H9 (cell line): ENCODE measurements at regions not wholly inside any gene's neighbourhood (a gene's known extent, or its start where the extent isn't known, plus 50 kb on each side); places are given as distances from the start of the nearest gene placed in this dataset.

ENCODE experiments used
- DNase-seq: peaks from one replicate; pipeline ENCODE4 v3.0.0-alpha.2; 2017
- H2AFZ ChIP-seq: one replicate; pipeline ENCODE4 v1.6.1; 2013; ENCODE audit warnings: mild to moderate bottlenecking, low read length, control low read depth, moderate library complexity
- H2AK5ac ChIP-seq: 2 replicates; pipeline ENCODE4 v1.6.1; 2013; ENCODE audit warnings: low read length, control low read depth, mixed read lengths; ENCODE audit not compliant: insufficient read length
- H2BK120ac ChIP-seq: one replicate; pipeline ENCODE4 v1.6.1; 2013; ENCODE audit warnings: low read depth, mild to moderate bottlenecking, low read length, control low read depth, inconsistent platforms; ENCODE audit not compliant: poor library complexity, severe bottlenecking
- H2BK12ac ChIP-seq: 2 replicates; pipeline ENCODE4 v1.6.1; 2013; ENCODE audit warnings: low read length, control low read depth, mixed read lengths, low read depth; ENCODE audit not compliant: insufficient read length
- H2BK15ac ChIP-seq: 2 replicates; pipeline ENCODE4 v1.6.1; 2013; ENCODE audit warnings: low read depth, low read length, control low read depth
- H2BK20ac ChIP-seq: one replicate; pipeline ENCODE4 v1.6.1; 2013; ENCODE audit warnings: low read depth, mild to moderate bottlenecking, low read length, control low read depth, inconsistent platforms; ENCODE audit not compliant: poor library complexity, severe bottlenecking
- H2BK5ac ChIP-seq: 2 replicates; pipeline ENCODE4 v1.6.1; 2013; ENCODE audit warnings: low read length, control low read depth, mixed read lengths; ENCODE audit not compliant: insufficient read length
- H3K14ac ChIP-seq: 2 replicates; pipeline ENCODE4 v1.6.1; 2013; ENCODE audit warnings: low read length, control low read depth; ENCODE audit not compliant: insufficient read depth
- H3K18ac ChIP-seq: 2 replicates; pipeline ENCODE4 v1.6.1; 2013; ENCODE audit warnings: low read depth, mild to moderate bottlenecking, mixed read lengths, low read length, control low read depth; ENCODE audit not compliant: insufficient read length
- H3K23ac ChIP-seq: 2 replicates; pipeline ENCODE4 v1.6.1; 2013; ENCODE audit warnings: low read length, control low read depth, mixed read lengths, low read depth; ENCODE audit not compliant: insufficient read length
- H3K23me2 ChIP-seq: 2 replicates; pipeline ENCODE4 v1.6.1; 2013; ENCODE audit warnings: low read depth, mild to moderate bottlenecking, mixed read lengths, low read length, control low read depth; ENCODE audit not compliant: insufficient read length, poor library complexity, severe bottlenecking
- H3K27ac ChIP-seq: 2 replicates; pipeline ENCODE4 v1.5.1; 2013; ENCODE audit warnings: low read length, control low read depth, mixed read lengths, low read depth; ENCODE audit not compliant: insufficient read length
- H3K27me3 ChIP-seq: 2 replicates; pipeline ENCODE4 v1.6.1; 2013; ENCODE audit warnings: low read length, control low read depth, inconsistent platforms; ENCODE audit not compliant: insufficient read depth
- H3K4ac ChIP-seq: 2 replicates; pipeline ENCODE4 v1.6.1; 2013; ENCODE audit warnings: low read depth, mild to moderate bottlenecking, control low read depth, inconsistent platforms, low read length, moderate library complexity
- H3K4me1 ChIP-seq: 2 replicates; pipeline ENCODE4 v1.6.1; 2013; ENCODE audit warnings: low read length, control low read depth, inconsistent platforms; ENCODE audit not compliant: insufficient read depth
- H3K4me2 ChIP-seq: 2 replicates; pipeline ENCODE4 v1.6.1; 2013; ENCODE audit warnings: low read length, control low read depth, mixed read lengths; ENCODE audit not compliant: insufficient read length, insufficient read depth
- H3K56ac ChIP-seq: 2 replicates; pipeline ENCODE4 v1.6.1; 2013; ENCODE audit warnings: low read depth, mild to moderate bottlenecking, mixed read lengths, low read length, control low read depth; ENCODE audit not compliant: insufficient read length
- H3K79me1 ChIP-seq: 2 replicates; pipeline ENCODE4 v1.6.1; 2013; ENCODE audit warnings: low read depth, mild to moderate bottlenecking, moderate library complexity, low read length, control low read depth, inconsistent platforms; ENCODE audit not compliant: insufficient read depth, poor library complexity, severe bottlenecking
- H3K79me2 ChIP-seq: 2 replicates; pipeline ENCODE4 v1.6.1; 2013; ENCODE audit warnings: low read length, control low read depth, inconsistent platforms; ENCODE audit not compliant: insufficient read depth
- H3K9ac ChIP-seq: 2 replicates; pipeline ENCODE4 v1.6.1; 2013; ENCODE audit warnings: low read length, control low read depth, mixed read lengths; ENCODE audit not compliant: insufficient read length; ENCODE audit errors: extremely low read depth
- H3K9me3 ChIP-seq: one replicate; pipeline ENCODE4 v1.6.1; 2013; ENCODE audit warnings: low read depth, low read length, inconsistent platforms; ENCODE audit not compliant: control insufficient read depth
- H3T11ph ChIP-seq: one replicate; pipeline ENCODE4 v1.6.1; 2013; ENCODE audit warnings: mild to moderate bottlenecking, low read length, control low read depth, inconsistent platforms
- H4K20me1 ChIP-seq: one replicate; pipeline ENCODE4 v1.6.1; 2013; ENCODE audit not compliant: control insufficient read depth, insufficient read length, insufficient read depth
- H4K5ac ChIP-seq: 2 replicates; pipeline ENCODE4 v1.6.1; 2013; ENCODE audit warnings: low read depth, mild to moderate bottlenecking, mixed read lengths, low read length, control low read depth; ENCODE audit not compliant: insufficient read length
- H4K8ac ChIP-seq: replicated peaks from 2 replicates; pipeline ENCODE4 v1.6.1; 2013; ENCODE audit warnings: low read length, control low read depth, mixed read lengths, low read depth; ENCODE audit not compliant: insufficient read length
- H4K91ac ChIP-seq: 2 replicates; pipeline ENCODE4 v1.6.1; 2013; ENCODE audit warnings: low read depth, mild to moderate bottlenecking, moderate library complexity, mixed read lengths, low read length, control low read depth; ENCODE audit not compliant: insufficient read length
- H3K27ac Mint-ChIP-seq, 3 experiments: 2 replicates in 2 of 3; 3 replicates in 1 of 3; pipeline ENCODE4 v1.8.0; 2020 to 2021; ENCODE audit warnings: mixed read lengths in 3 of 3, mild to moderate bottlenecking in 1 of 3, moderate library complexity in 1 of 3
- H3K27me3 Mint-ChIP-seq: 2 replicates; pipeline ENCODE4 v1.8.0; 2021; ENCODE audit warnings: low read depth, mild to moderate bottlenecking, moderate library complexity, mixed read lengths
- H3K36me3 Mint-ChIP-seq, 3 experiments: 2 replicates in 2 of 3; 3 replicates in 1 of 3; pipeline ENCODE4 v1.8.0; 2020 to 2021; ENCODE audit warnings: low read depth in 3 of 3, mixed read lengths in 3 of 3; ENCODE audit not compliant: insufficient read depth in 1 of 3
- H3K4me1 Mint-ChIP-seq, 2 experiments: 2 replicates each; pipeline ENCODE4 v1.8.0; 2020; ENCODE audit warnings: mixed read lengths in 2 of 2
- H3K4me3 Mint-ChIP-seq, 2 experiments: 2 replicates in 1 of 2; 3 replicates in 1 of 2; pipeline ENCODE4 v1.8.0; 2020 to 2021; ENCODE audit warnings: mild to moderate bottlenecking in 2 of 2, mixed read lengths in 2 of 2, moderate library complexity in 1 of 2
- H3K9me3 Mint-ChIP-seq, 2 experiments: 2 replicates in 1 of 2; 3 replicates in 1 of 2; pipeline ENCODE4 v1.8.0; 2020; ENCODE audit warnings: mild to moderate bottlenecking in 2 of 2, mixed read lengths in 2 of 2, moderate library complexity in 1 of 2
- CTCF ChIP-seq: fragments of 200-600 bp; sonication (generic); conservative IDR thresholded peaks from 3 replicates; pipeline ENCODE4 v1.8.0; 2021; ENCODE audit warnings: antibody characterized with exemption, mild to moderate bottlenecking
- WGBS: extraction: QIAGEN DNeasy Blood & Tissue Kit; methylation state at CpG from one replicate; pipeline ENCODE4 v1.1.7; 2013; ENCODE audit warnings: missing lambda C conversion rate, low lambda C conversion rate, mixed read lengths; ENCODE audit not compliant: insufficient read length; ENCODE audit errors: extremely low coverage; 5-methylcytosine and 5-hydroxymethylcytosine counted together

DNA sequence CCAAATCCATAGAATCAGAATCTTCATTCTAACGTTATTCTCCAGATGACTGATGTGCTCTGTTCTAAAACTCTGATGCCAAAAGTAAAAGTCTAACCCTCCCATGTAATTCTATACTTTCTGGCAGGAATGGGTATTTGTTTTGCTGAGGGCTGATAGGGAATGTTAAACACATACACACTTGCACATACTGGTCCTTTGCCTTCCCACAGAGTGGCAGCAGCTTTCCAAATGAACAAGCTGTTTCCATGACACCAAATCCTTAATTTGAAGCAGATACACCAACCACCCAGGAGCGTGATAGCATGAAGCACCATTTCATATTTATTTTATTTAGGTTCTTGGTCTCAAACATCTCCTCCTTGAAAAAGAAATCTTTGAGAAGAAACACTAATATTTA lies 155.5 kb upstream of the PRDX4 start:
- Histone ChIP-seq H3K27ac (no peak overlapping the region), H2BK15ac (no peak overlapping the region), H2BK20ac (no peak overlapping the region), H3K27me3 (no peaks in the 10 kb centered on the region), H3K79me2 (no peaks in the 10 kb centered on the region), H3K79me1 (no peaks in the 10 kb centered on the region), H3K4me1 (peaks cover 25% of the 10 kb centered on the region; the same call in 1 of the 2 replicates), H3K4ac (no peak overlapping the region), H3K9ac (no peak overlapping the region), H4K5ac (no peak overlapping the region), H3K9me3 (no peaks in the 10 kb centered on the region), H4K20me1 (no peaks in the 10 kb centered on the region), H2BK5ac (no peak overlapping the region), H3K14ac (no peak overlapping the region), H3T11ph (no peak overlapping the region), H2BK120ac (no peak overlapping the region), H3K18ac (no peak overlapping the region), H3K56ac (no peak overlapping the region), H2BK12ac (no peak overlapping the region), H3K23ac (no peak overlapping the region), H2AK5ac (no peak overlapping the region), H3K23me2 (no peaks in the 10 kb centered on the region), H3K4me2 (no peak overlapping the region), H4K91ac (no peak overlapping the region), H2AFZ (no peak overlapping the region), H4K8ac (no peak overlapping the region)
- WGBS: no CpG with 5 or more reads among the region's 2 CpGs
- no peak for TF ChIP-seq CTCF
- Mint-ChIP-seq H3K27me3 (no peaks in the 10 kb centered on the region), H3K4me3 (no peak overlapping the region; a peak in 2 of 5 replicates), H3K9me3 (peaks cover 0 to 12% of the 10 kb centered on the region in 2 experiments; a peak in 4 of 5 replicates), H3K4me1 (peaks cover 81 to 84% of the 10 kb centered on the region in 2 experiments), H3K27ac (peak overlapping the region; percentile 62 to 99 (median 75); a peak in 5 of 7 replicates), H3K36me3 (peaks cover 0 to 10% (median 7%) of the 10 kb centered on the region in 3 experiments; a peak in 4 of 7 replicates)
- no peak for DNase-seq
